Kidney epithelial cell (primary cell): ENCODE measurements at regions not wholly inside any gene's neighbourhood (a gene's known extent, or its start where the extent isn't known, plus 50 kb on each side); places are given as distances from the start of the nearest gene placed in this dataset.

Source experiments
- DNase-seq: peaks from one replicate; pipeline ENCODE4 v3.0.0-alpha.2; 2010; ENCODE audit warnings: low read depth
- H3K27me3 ChIP-seq: 2 replicates; pipeline ENCODE4 v1.6.0; 2011; ENCODE audit warnings: low read length; ENCODE audit not compliant: control insufficient read depth, insufficient read depth
- H3K36me3 ChIP-seq: 2 replicates; pipeline ENCODE4 v1.5.1; 2011; ENCODE audit warnings: low read length; ENCODE audit not compliant: control insufficient read depth, insufficient read depth
- H3K4me3 ChIP-seq: 2 replicates; pipeline ENCODE4 v1.5.1; 2011; ENCODE audit warnings: low read depth, mild to moderate bottlenecking, control low read depth, low read length
- TF ChIP-seq, protein P1 (sequence below): IDR thresholded peaks from 2 replicates; pipeline ENCODE4 v1.5.1; 2011; ENCODE audit warnings: mild to moderate bottlenecking, moderate library complexity, low read length, control low read depth, inconsistent platforms; ENCODE audit not compliant: insufficient read depth, poor library complexity, severe bottlenecking

DNA sequence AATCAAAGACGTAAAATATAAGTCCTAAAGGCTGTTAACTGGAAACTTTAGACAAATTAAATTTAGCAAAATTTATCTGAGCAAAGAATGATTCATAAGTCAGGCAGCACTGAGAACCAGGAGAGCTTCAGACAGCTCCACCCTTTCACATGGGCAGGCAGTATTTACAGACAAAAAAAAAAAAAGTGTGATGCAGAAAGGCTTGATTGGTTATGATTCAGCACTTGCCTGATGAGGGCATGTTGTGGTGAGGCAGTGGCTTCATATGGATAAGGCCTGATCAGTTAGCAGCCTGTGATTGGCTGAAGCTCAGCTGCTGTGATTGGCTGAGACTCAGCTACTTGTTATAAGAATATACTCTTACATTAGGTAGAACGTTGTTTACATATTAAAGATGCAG lies 495.4 kb upstream of the POM121L12 start:
- Histone ChIP-seq H3K36me3 (no peaks in the 10 kb centered on the region), H3K27me3 (no peaks in the 10 kb centered on the region), H3K4me3 (no peak overlapping the region)
- DNase-seq, result peak; percentile 2
- TF ChIP-seq, protein P1, sequence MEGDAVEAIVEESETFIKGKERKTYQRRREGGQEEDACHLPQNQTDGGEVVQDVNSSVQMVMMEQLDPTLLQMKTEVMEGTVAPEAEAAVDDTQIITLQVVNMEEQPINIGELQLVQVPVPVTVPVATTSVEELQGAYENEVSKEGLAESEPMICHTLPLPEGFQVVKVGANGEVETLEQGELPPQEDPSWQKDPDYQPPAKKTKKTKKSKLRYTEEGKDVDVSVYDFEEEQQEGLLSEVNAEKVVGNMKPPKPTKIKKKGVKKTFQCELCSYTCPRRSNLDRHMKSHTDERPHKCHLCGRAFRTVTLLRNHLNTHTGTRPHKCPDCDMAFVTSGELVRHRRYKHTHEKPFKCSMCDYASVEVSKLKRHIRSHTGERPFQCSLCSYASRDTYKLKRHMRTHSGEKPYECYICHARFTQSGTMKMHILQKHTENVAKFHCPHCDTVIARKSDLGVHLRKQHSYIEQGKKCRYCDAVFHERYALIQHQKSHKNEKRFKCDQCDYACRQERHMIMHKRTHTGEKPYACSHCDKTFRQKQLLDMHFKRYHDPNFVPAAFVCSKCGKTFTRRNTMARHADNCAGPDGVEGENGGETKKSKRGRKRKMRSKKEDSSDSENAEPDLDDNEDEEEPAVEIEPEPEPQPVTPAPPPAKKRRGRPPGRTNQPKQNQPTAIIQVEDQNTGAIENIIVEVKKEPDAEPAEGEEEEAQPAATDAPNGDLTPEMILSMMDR, result no peak

DNA sequence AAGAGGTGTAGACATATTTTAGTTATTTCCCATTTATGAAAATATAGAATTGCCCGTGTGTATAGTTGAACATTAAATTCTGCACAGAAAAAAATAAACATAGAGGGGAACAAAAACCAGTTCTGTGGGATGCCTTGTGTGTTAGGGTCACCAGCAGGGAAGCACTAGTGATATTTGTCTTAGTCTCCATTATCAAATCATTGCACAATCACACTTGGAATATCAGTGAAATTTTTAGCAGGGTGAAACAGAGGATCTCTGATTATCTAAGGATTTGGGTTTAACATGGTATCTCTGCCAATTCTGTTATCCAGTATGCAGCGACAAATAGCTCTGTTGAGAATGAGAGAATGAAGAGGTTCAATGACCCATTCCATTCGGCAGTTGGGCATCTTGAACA lies 496.0 kb upstream of the POM121L12 start:
- H3K36me3 ChIP-seq, result no peaks in the 10 kb centered on the region
- H3K4me3 ChIP-seq, result no peak overlapping the region
- TF ChIP-seq, protein P1, result no peak
- H3K27me3 ChIP-seq, result no peaks in the 10 kb centered on the region
- no peak for DNase-seq

DNA sequence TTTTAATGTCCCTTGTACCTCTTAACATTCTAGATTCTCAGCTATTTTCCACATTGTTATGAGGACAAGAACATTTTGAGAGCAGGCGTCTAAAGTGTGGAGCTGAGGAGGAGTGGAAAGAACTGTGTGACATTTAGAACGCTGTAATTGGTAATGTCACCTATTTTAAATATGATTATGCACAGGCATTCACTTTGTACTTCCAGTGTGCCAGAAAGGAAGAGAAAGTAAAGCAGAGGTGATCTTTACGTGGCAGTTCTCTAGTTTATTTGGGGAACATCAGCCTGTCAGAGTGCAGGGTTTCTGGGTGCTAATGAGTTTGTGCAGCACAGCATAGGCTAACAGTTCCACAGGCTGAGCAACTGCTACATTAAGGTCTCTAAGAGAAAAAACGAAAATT lies 498.4 kb upstream of the POM121L12 start:
- no peak for DNase-seq
- Histone ChIP-seq H3K27me3 (no peaks in the 10 kb centered on the region), H3K36me3 (no peaks in the 10 kb centered on the region), H3K4me3 (no peak overlapping the region)
- TF ChIP-seq, protein P1, result no peak

GRCh38 chr7:52525772-52526341 lies 509.6 kb upstream of the POM121L12 start:
- Histone ChIP-seq H3K4me3 (no peak overlapping the region), H3K36me3 (no peaks in the 10 kb centered on the region), H3K27me3 (no peaks in the 10 kb centered on the region)
- TF ChIP-seq, protein P1, result no peak
- no peak for DNase-seq

GRCh38 chr7:52518869-52519268 lies 516.6 kb upstream of the POM121L12 start:
- TF ChIP-seq, protein P1, result no peak
- Histone ChIP-seq H3K36me3 (no peaks in the 10 kb centered on the region), H3K27me3 (no peaks in the 10 kb centered on the region), H3K4me3 (no peak overlapping the region)
- DNase-seq, result no peak

GRCh38 chr7:52512656-52513055 lies 522.8 kb upstream of the POM121L12 start:
- no peaks in the 10 kb centered on the region for H3K36me3 ChIP-seq
- TF ChIP-seq, protein P1, result no peak
- no peak overlapping the region for H3K4me3 ChIP-seq
- no peak for DNase-seq
- no peaks in the 10 kb centered on the region for H3K27me3 ChIP-seq
